GM21390 (cell line): ENCODE measurements at regions not wholly inside any gene's neighbourhood (a gene's known extent, or its start where the extent isn't known, plus 50 kb on each side); places are given as distances from the start of the nearest gene placed in this dataset.

Experiments
- ATAC-seq: cut with Tn5 transposase; IDR thresholded peaks from one replicate; pipeline ENCODE4 v1.9.1; 2021; ENCODE audit not compliant: unreplicated experiment

DNA sequence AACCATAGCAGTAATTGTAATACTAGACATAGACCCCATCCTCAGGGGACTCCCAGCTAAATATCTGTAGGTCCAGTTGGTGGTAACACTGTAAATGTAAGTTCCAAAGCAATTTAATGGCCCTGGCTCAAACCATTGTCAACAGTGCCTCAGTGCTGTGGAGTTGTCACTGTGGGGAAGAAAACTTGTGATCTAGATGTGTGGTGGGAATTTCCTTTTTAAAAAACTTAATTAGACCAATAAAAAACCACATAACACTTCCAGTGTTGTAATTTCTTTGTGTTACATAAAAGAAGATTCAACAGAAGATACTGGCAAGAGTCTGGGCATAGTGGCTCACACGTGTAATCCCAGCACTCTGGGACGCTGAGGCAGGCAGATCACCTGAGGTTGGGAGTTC, 138.6 kb upstream of the UMPS start:
- no peak for ATAC-seq

- peak; percentile 79 for ATAC-seq
These were observed 137.4 kb upstream of the UMPS start for GRCh38 chr3:124592658-124593441.

- no peak for ATAC-seq
These were observed 136.8 kb upstream of the UMPS start for GRCh38 chr3:124593442-124593829.

- no peak for ATAC-seq
These were observed 135.7 kb upstream of the UMPS start for GRCh38 chr3:124594581-124594980.

GRCh38 chr3:124597273-124597672, 133.0 kb upstream of the UMPS start:
- no peak for ATAC-seq

DNA sequence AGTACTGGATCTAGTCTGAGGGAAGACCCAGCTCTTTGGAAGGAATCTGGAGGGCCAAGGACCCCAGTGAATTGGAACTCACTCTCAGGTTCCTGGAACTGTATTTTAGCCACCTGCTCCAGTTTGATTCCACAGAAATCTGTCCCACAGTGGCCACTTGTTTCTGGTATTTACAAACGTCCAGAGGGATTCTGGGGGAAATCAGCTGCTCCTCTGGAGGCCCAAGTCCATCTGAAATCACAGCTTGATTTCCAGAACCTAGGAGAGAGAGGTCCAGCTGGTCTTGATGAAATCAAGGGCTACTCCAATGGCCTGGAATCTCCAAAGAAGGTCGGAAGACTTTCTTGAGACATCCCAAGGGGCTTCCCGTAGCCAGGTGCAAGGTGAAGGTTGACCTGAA, 132.3 kb upstream of the UMPS start:
- no peak for ATAC-seq

DNA sequence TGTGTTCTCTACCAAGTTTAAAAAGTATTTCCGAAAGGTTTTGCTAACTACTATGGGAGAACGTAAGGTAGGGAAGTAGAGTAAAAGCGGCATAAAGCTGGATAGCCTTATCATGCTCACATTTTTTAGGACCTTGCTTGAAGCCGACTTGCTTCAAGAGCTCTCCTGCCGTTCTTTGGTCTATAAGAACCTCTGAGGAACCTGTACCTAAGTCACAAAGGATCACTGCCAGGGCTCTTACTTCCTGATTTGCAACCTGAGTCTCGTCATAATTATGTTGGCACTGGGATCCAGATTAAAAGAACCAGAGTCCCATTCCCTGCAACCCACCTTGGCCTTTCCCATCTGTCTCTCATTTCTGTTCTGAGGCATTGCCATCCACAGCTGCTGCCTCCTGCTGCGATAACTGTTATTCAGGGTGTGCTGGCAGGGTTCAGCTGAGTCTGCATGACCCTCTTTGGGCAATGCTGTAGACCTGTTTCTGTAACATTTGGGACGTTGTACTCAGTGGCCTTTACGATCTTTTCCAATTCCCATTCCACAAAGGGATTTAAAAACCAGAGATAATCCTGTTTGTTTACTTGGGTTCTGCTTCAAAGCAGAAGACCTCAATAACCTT, 131.0 kb upstream of the UMPS start:
- no peak for ATAC-seq

GRCh38 chr3:124599779-124600693, 130.2 kb upstream of the UMPS start:
- no peak for ATAC-seq

- ATAC-seq = no peak
These were observed 129.5 kb upstream of the UMPS start for GRCh38 chr3:124600765-124601164.

GRCh38 chr3:124601190-124601589, 129.1 kb upstream of the UMPS start:
- no peak for ATAC-seq

GRCh38 chr3:124602980-124603627, 127.1 kb upstream of the UMPS start:
- ATAC-seq = no peak

GRCh38 chr3:124605781-124606579, 124.3 kb upstream of the UMPS start:
- ATAC-seq = no peak

DNA sequence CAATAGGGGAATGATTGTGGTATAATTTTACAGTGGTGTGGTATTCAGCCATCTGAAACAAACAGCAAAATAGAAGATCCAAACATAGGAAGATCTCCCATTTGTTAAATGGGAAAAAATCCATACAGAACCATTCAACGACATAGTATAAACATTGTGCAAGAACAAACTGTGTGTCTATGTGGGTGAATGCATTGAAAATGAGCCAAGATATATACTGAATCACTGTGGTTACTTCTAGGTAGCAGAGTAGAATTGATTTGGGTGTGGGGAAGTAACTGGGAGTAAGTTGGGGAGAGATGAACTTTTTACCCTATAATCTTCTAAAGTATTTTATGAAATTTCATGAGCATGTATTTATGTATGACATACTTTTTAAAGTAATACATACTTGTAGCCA, 123.1 kb upstream of the UMPS start:
- ATAC-seq = no peak

DNA sequence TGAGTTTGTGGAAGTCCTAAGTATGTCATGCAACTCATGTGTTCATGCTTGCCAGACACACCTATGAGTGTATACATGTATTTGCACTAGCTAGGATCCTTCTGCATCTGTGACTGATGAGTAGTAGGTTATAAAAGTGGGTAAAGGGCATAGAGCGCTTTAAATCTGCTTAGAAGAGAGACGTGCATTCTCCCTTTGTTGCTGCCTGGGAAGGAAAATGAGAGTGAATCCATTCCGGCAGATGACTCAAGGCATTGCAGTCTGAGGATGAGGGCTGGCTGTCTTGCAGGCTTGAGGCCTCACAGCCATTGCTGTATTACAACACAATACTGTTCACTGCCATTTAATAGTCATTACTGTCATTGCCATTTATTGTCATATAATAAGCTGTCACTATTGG, 120.8 kb upstream of the UMPS start:
- no peak for ATAC-seq

DNA sequence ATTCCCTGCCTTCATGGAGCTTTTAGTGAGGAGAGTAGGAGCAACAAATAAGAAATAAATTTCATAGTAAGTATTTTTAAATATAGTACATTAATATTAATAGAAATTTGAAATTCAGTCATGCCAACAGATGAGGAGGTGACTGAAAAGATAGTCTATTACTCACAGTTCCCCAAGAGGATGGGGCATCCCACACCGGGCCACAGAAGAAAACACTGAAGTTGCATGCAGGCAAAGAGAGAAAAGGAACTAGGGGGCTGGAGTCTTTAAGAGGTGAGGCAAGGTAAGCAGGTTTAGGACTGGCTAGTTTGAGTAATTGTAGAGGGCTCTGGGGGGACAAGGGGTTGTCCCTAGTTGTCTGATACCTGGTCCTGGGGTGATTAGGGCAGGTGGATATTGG, 120.1 kb upstream of the UMPS start:
- no peak for ATAC-seq

DNA sequence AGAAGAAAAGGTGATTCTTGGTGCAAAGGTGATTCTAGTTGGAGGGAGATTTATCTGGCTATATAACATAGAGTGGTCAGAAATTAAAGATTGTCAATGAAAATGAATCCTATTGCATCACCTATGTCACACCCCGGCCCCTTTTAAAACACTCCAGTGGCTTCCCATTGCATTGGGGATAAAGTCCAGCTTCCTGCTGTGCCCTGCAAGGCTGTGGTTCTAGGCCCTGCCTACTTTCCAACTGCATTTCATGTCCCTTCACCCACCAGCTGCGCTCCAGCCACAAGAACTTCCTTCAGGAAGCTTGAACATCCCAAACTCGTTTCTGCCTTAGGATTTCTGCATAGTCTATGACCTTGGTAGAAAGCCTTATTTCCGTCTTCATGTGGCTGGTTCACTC, 118.7 kb upstream of the UMPS start:
- ATAC-seq = no peak

- no peak for ATAC-seq
These were observed 114.2 kb upstream of the UMPS start for GRCh38 chr3:124615896-124616543.

GRCh38 chr3:124617177-124617576, 113.1 kb upstream of the UMPS start:
- ATAC-seq = no peak

DNA sequence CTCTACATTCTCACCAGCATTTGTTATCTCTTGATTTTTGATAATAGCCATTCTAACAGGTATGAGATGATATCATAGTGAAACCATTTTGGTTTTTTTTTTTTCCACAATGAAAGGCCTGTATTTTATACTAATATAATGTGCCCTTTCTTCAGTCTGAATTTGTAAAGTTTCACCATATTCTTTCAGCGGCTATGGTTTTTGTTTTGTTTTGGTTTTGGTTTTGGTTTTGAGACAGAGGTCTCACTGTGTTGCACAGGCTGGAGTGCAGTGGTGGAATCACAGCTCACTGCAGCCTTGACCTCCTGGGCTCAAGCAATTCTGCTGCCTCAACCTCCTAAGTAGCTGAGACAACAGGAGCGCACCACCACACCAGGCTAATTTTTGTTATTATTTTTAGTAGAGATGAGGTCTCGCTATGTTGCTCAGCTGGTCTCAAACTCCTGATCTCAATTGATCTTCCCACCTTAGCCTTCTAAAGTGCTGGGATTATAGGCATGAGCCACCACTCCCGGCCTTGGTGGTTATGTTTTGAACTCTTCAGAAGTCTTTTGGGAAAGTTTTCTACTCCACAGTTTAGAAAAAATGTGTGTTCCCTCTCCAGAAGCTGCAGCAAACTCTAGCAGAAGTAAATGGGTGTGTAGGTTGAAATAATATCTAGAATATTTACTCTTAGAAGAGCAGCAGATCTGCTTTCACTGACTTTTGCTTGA, 110.2 kb upstream of the UMPS start:
- peak; percentile 62 for ATAC-seq
